Omental fat pad (tissue), 3 donors: ENCODE measurements at regions not wholly inside any gene's neighbourhood (a gene's known extent, or its start where the extent isn't known, plus 50 kb on each side); places are given as distances from the start of the nearest gene placed in this dataset.
"Not testable (repeated sequence)": the region's sequence is repeated elsewhere in the genome, so short reads cannot be mapped to it uniquely, and the experiment has no call there.

Experiments
- ATAC-seq: fragments of 150-250 bp; one replicate; pipeline ENCODE4 v1.9.1; 2016; ENCODE audit warnings: mild to moderate bottlenecking, moderate library complexity; ENCODE audit not compliant: low FRiP score
- DNase-seq: peaks from one replicate; pipeline ENCODE4 v3.0.0-alpha.2; 2019; ENCODE audit warnings: low spot score
- TF ChIP-seq, protein P1 (sequence below), 3 donors: fragments of 450-650 bp; IDR thresholded peaks; one replicate each; pipeline ENCODE4 v1.5.1; 2016 to 2017; ENCODE audit warnings: antibody characterized with exemption in 3 of 3, mild to moderate bottlenecking in 3 of 3, moderate library complexity in 2 of 3

- TF ChIP-seq, protein P1, sequence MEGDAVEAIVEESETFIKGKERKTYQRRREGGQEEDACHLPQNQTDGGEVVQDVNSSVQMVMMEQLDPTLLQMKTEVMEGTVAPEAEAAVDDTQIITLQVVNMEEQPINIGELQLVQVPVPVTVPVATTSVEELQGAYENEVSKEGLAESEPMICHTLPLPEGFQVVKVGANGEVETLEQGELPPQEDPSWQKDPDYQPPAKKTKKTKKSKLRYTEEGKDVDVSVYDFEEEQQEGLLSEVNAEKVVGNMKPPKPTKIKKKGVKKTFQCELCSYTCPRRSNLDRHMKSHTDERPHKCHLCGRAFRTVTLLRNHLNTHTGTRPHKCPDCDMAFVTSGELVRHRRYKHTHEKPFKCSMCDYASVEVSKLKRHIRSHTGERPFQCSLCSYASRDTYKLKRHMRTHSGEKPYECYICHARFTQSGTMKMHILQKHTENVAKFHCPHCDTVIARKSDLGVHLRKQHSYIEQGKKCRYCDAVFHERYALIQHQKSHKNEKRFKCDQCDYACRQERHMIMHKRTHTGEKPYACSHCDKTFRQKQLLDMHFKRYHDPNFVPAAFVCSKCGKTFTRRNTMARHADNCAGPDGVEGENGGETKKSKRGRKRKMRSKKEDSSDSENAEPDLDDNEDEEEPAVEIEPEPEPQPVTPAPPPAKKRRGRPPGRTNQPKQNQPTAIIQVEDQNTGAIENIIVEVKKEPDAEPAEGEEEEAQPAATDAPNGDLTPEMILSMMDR (IDR thresholded peaks at IDR 0.05), result no peak
- no peak for DNase-seq
- no peak for ATAC-seq
Observed at GRCh38 chr21:18722193-18722592, 318.6 kb upstream of the TMPRSS15 start.

- no peak for ATAC-seq
Observed at GRCh38 chr21:18723171-18723570, 319.6 kb upstream of the TMPRSS15 start.

GRCh38 chr21:18725653-18726052 lies 322.1 kb upstream of the TMPRSS15 start:
- no peak for DNase-seq
- no peak for ATAC-seq
- TF ChIP-seq, protein P1 (IDR thresholded peaks at IDR 0.05), result no peak

More at GRCh38 chr21:18723171-18723570, 319.6 kb upstream of the TMPRSS15 start:
- TF ChIP-seq, protein P1 (IDR thresholded peaks at IDR 0.05), result no peak
- DNase-seq, result no peak

DNA sequence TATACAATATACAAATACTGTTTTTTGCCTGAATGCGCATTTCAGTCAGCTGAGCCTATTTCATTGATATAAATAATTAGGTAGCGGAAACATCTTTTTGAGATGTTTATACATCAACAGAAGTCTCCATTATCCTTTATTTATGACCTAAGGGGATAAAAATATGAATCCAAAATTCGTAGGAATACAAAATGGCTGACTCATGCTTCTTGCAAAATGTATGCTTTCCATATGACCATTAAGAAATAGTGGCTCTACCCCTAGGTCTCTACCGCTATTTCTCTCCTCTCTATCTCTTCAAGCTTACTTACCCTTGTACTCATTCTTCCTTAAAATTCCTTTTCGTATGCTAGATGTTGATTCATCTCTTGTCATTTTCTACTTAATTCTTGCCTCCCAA lies 338.4 kb upstream of the TMPRSS15 start:
- TF ChIP-seq, protein P1 (IDR thresholded peaks at IDR 0.05), result no peak
- no peak for DNase-seq

GRCh38 chr21:18743531-18743930 lies 339.9 kb upstream of the TMPRSS15 start:
- DNase-seq (no peak), ATAC-seq (no peak)
- TF ChIP-seq, protein P1 (IDR thresholded peaks at IDR 0.05), result no peak

More for the DNA sequence above, 338.4 kb upstream of the TMPRSS15 start:
- no peak for ATAC-seq

DNA sequence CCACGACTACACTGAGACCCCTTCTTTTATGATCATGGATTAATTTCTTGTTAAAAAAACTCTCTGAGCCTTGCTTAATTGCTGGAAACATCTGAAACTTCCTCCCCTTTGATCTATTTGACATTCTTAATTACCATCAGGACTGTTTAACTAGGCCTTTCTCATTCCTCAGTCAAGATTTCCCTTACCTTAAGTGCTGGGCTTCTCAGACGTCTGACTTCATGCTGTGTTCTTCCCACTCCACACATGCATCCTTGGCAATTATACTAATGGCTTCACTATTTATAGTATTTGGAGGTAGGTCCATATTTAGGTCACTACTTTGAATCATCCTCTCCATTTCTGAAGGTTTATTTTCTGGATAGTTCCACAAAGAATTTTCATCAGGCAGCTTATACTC lies 341.3 kb upstream of the TMPRSS15 start:
- DNase-seq (no peak), ATAC-seq (no peak)
- TF ChIP-seq, protein P1 (IDR thresholded peaks at IDR 0.05), result no peak

DNA sequence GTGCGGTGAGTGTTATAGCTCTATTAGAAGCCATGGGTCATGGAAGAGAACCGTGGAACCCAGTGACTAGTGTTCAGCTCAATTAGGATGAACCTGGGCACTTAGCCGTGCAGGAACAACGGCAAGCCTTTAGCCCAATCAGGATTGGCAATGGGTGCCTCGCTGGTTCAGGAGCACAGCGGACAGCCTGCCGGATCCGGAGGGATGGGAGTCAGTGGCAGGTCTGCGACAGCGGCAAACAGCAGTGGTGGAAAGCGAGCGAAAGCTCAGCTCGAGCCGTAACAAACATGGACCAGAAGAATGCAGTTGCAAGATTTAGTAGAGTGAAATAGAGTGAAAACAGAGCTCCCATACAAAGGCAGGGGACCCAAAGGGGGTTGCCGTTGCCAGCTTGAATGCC lies 349.3 kb upstream of the TMPRSS15 start:
- ATAC-seq, result not testable (repeated sequence)

GRCh38 chr21:18756272-18756671 lies 352.7 kb upstream of the TMPRSS15 start:
- DNase-seq, ATAC-seq: not testable (repeated sequence)

More for the DNA sequence above, 349.3 kb upstream of the TMPRSS15 start:
- not testable (repeated sequence) for DNase-seq
